ENCODE measurements at regions not wholly inside any gene's neighbourhood (a gene's known extent, or its start where the extent isn't known, plus 50 kb on each side); places are given as distances from the start of the nearest gene placed in this dataset.
"Not testable (repeated sequence)": the region's sequence is repeated elsewhere in the genome, so short reads cannot be mapped to it uniquely, and the experiment has no call there.

DNA sequence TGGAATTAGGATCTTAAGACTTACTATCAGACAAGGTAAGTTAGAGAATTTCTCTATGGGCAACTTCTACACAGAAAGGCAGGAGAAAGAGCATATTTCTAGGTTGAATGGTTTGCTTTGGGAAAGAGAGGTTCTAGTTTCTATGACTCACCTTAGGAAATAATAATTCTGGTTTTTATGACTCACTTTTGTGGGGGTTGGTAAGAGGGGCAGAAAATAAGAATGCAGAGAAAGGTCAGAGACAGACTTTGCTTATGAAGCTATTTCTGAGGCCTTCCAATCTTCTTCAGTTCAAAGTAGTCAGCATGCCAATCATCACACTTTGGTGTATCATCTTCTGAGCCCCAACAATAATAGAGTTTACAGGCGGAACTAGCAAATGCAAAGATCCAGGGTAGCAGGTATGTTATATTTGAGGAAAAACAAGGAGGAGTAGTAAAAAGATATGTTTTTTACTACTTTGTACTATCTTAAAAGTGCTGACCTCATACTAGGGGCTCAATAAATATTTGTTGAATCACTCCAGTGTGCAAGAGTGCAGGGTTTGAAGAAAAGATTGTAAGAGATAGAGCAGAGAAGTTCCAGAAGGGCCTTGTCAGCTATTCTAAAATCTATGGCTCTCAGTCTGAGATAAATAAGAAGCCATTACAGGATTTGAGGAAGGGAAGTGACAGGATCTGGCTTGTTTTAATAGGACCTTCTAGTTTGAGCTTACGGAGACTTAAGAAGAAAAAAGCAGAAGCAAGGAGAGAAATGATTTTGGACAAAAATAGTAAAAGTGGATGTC is 56.7 kb upstream of the LRFN5 start:
- no peak for DNase-seq (ENCODE audit: extremely low read depth, low read depth)

DNA sequence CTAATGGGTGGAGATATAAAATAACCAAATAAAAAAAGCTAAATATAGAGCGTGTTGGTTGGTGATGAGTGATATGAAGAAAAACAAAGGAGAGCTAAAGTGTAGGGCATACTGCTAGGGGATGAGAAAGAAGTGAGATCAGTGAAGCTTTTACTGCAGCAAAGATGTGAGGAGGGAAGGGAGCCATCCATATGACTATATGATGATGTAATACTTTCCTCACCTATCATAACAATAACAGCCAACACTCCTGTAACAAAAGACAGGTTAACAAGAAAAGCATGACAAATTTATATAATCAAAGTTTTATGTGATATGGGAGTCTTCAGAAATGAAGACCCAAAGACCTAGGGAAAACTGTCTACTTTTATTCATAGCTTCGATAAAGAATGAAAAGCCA is 57.4 kb upstream of the LRFN5 start:
- no peak for DNase-seq (ENCODE audit: extremely low read depth, low read depth)

DNA sequence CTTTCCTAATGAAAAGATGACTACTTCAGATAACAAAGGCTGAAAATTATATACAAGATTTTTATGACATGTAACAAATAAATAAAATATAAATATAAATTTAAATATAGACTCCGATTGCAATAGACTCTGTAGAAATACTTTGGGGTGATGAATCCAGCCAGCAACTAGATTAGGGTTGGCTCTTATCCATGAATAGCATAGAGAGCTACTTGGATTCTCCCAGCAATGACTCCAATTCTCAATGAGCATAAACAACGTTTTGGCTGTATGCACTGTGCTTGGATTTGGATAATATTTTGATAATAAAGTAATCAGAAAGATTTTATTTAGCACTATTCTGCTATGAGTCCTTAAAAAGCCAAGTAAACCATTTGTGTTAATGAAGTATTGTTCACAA is 58.0 kb upstream of the LRFN5 start:
- DNase-seq (ENCODE audit: extremely low read depth, low read depth) = no peak

DNA sequence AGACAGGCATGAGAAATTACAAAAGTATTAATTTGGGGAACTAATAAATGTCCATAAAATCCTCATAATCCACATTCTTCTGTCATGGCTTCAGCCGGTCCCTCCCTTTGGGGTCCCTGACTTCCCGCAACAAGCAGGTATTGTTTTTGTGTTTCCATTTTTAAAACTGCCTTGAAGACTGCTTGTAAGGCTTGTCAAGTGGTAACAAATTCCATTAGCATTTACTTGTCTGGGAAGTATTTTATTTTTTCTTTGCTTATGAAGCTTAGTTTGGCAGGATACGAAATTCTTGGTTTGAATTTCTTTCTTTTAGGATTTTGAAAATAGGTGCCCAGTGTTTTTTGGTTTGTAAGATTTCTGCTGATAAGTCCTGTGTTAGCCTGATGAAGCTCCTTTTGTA is 65.3 kb upstream of the LRFN5 start:
- DNase-seq (ENCODE audit: extremely low read depth, low read depth) = no peak

DNA sequence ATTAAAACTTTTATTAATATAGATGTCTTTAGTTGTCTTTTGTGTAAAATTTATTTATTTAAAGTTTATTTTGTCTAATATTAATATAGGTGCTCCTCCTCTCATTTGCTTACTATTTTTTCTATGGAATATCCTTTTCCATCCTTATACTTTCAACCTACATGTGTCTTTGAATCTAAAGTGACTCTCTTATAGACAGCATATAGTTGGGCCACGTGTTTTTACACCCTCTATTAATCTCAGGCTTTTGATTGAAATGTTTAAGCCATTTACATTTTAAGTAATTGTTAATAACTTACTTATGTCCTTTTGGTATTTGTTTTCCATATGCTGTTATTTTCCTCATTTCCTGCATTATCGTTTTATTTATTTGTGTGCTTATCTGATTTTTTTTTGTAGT is 74.4 kb upstream of the LRFN5 start:
- no peak for DNase-seq (ENCODE audit: extremely low read depth, low read depth)

DNA sequence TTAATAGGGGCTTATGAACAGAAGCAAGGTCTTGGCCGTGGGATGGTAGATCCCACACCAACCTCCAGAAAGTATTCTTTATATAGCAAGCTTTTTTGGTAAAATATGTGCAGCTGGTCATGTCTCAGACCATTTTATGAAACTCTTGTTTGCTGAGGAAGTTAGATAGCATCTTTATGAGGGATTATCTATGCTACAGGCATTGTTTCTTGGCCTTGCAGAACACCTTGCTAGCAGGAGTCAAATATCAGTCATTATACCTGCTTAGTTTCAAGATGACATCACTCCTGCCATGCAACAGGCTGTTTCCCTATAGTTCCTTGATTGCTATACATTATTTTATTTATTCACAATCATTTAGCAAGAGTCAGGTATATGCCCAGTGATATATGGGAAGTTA is 84.8 kb upstream of the LRFN5 start:
- DNase-seq (ENCODE audit: extremely low read depth, low read depth) = no peak

DNA sequence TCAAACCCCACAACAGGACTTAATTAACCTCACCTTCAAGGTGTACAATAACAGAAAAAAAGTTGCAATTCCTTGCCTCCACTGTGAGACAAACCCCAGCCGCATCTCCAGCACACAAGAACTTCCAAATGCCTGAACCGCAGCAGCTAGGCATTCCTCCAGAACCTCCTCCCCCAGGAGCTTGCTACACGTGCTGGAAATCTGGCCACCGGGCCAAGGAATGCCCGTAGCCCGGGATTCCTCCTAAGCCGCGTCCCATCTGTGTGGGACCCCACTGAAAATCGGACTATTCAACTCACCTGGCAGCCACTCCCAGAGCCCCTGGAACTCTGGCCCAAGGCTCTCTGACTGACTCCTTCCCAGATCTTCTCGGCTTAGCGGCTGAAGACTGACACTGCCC is 88.6 kb upstream of the LRFN5 start:
- not testable (repeated sequence) for DNase-seq (ENCODE audit: extremely low read depth, low read depth)

DNA sequence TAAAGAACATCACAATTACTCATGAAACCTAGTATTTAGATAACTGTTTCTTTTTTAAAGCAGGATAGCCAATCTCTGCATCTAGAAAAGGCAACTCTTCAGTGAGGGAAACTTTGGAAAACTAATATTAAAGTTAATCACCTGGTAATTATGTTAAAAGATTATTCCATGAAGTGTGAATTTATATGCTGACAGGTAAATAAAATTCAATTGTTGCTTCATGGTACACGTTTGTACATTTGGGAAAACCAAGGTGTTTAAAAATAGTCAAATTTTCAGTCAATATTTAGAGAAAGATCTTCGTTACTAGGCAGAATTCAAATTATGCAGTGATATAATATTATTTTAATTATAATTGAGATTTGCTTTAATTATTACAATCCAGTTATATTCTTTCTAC is 100.1 kb upstream of the LRFN5 start:
- no peak for DNase-seq (ENCODE audit: extremely low read depth, low read depth)

DNA sequence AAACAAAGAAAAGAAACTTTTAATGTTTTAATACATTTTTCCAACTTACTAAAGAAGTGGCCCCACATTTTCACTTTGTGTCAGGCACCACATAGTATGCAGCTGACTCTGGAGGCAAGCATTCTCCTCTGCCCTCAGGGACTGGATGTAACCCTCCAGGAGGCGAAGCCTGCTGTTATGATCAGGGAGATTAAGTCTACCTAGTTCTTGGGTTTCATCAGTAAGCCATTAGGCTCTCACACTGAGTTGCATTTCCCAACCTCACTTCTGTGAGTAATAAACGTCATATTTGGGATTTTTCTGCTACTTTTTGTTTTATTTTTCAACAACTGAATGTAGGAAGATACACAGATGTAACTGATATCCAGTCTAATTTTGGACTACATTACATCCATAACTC is 101.2 kb upstream of the LRFN5 start:
- DNase-seq (ENCODE audit: extremely low read depth, low read depth) = no peak

DNA sequence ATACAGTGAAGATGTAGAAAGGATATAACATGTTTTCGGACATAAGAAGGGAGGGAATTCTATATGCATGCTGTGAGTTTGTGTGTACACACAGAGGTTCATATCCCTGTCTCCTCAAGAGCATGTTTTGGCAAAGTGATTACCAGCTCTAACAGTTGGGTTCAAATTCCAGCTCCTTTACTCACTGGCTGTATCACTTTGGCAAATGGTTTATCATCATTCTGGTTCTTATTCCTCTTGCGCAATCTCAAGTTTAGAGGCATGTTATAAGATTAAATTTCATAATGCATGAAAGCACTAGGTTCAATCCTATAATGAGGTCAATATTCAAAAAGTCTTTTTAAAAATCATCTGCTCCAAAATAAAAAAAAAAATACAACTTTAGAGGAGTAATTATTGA is 107.7 kb upstream of the LRFN5 start:
- no peak for DNase-seq (ENCODE audit: extremely low read depth, low read depth)

DNA sequence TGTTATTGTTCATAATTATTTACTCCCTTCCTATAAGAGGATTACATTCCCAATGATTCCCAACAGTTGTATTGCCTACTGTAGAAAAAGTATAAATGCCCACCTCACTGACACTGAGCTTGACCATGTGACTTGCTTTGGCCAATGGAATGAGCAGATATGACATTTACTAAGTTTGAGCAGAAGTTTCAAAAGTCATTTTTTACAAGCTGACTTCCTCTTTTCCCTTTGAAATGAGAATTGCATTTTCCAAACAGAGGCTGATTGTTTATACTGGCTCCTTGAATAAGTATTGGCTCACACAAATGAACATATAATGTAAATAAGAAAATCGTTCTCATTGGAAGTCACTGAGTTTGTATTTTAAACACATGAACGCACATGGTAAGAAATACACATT is 116.4 kb upstream of the LRFN5 start:
- DNase-seq (ENCODE audit: extremely low read depth, low read depth) = no peak

DNA sequence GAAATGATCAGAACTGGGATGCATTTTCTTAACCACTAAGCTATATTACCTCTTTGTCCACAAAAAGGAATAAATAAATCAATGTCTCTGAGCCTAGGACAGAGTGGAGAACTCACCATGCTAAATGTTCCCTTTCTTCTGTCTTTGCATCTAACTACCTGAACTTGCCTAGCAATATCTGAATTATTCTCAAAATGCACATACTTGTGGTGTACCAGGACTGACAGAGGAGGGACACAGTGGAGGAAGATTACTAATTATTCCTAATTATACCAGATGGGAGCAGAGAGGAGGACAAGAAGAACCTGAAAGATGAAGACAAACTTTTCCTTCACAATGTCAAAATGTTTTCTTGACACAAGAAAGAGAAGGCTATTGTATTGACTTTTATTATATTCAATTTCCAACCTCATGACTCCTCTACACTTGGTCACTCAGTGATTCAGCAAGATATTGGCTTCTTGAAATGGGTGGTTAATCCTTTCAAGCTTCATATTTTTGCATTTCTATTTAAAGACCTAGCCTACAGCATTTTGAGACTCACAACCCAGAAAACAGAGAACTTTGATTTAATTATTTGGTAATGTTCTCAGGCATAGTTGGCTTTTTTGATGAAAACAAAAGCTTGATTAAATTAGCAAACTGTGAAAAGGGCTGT is 117.2 kb upstream of the LRFN5 start:
- DNase-seq (ENCODE audit: extremely low read depth, low read depth) = no peak

DNA sequence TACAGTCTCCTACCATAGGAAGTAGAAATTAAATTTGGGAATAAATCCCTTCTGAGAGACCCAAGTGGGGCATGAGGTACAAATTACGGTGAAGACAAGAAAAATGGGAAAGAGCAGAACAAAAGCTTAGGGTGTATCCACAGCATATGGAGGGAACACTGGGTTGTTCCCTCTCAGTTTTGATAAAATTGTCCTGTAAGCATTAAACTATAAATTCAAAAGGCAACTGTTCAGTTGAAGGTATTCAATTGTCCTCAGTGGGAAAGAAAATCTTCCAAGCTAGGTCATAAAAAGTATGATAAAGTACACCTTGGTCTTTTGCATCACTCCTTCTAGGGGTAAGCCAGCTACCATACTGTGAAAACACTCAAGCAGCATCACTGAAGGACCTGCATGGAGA is 118.3 kb upstream of the LRFN5 start:
- no peak for DNase-seq (ENCODE audit: extremely low read depth, low read depth)

DNA sequence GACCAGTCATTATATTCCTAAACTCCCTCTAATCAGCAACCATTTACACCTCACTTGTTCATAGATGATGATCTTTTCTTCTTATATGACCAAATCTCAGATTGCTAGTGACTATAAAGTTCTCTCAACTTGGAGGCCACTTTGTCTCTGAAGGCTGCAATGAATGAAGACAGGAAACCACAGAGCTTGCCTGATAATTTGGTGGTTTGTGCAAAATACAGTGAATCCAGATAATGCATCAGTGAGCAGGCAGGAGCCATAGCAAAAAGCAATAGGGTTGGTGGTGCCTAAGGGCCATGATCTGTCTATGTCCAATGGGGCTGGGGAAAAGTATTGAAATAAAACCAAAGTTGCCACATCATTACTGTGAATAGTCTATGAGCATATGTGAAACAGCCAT is 123.8 kb upstream of the LRFN5 start:
- no peak for DNase-seq (ENCODE audit: extremely low read depth, low read depth)

DNA sequence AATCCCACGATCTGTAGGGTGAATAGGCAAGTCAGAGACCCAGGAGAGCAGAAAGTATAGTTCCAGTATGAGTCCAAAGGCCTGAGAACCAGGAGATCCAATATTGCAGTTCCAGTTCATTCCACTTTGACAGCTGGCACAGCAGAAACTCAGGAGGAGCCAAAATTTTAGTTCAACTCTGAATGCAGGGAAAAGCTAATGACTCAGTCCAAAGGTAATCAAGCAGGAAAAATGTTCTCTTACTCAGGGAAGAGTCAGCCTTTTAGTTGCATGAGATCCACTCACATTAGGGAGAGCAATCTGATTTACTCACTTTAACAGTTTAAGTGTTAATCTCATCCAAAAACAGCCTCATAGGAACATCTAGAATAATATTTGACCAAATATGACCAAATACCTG is 130.2 kb upstream of the LRFN5 start:
- DNase-seq (ENCODE audit: extremely low read depth, low read depth) = no peak

DNA sequence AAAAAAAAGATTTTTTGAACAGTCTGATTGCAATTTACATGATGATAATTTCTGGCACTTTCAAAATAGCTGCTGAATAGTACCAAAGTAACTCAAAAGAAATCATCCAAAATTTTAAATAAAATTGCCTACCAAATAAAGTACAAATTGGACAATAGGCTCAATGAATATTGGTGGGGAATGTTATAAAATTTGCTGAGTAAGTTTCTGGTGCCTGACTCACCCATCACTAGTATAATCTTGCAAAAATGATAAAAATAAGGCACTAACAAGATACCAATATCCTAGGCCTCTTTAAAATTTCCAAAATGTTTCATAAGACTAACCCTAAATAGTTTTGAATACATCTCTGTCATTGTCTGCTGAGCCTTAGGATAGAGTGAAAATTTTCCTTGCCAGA is 145.3 kb upstream of the LRFN5 start:
- no peak for DNase-seq (ENCODE audit: extremely low read depth, low read depth)

DNA sequence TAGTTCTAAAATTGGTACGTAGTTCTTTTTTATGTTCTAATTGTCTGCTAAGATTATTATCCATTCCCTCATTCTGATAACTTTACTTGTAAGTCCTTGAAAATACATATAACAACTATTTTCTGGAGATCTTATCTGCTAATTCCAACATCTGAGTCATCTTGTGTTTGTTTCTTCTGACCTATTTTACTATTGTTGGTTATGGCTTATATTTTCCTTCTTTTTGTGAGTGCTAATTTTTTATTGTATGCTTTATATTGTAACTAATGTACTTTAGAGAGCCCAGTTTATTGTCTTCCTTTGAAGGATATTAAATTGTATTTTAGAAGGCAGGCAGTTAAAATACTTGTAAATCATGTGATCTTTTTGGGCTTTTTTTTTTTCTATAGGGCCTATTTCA is 149.3 kb upstream of the LRFN5 start:
- DNase-seq (ENCODE audit: extremely low read depth, low read depth) = no peak

DNA sequence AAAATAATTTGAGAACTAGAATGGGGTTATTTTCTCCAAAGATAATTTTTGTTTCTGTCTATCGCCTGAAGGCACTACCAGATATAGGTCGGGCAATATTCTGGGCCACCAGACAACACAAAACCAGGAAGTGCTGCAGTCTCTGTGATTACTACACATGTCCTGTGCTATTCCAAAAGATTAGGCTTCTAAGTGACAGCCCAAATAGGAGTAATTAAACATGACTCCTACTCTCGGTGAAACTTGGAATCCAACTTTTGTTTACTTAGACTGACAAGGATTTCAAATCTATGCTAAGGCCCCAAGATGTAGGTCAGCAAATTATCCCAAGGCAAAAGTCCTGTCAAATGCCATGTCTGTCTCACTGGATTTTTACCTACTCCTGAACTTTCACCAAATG is 157.6 kb upstream of the LRFN5 start:
- no peak for DNase-seq (ENCODE audit: extremely low read depth, low read depth)

DNA sequence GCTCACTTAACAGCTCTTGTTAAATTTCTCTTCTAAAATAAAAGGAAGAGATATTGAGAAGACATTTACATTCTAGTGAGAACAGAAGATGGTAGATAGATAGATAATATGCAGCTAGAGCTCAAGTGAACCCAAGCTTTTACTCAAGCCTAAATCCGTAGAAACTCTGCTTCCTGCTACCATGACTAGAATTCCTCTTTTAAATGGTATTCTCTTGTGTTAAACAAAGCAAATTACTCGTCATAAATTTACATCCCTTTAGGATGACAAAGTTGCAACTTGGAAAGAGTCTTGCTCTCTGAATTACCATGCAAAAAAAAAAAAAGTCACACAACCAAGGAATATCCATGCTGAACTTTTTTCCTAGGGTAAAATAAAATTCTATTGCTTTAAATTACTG is 160.7 kb upstream of the LRFN5 start:
- DNase-seq (ENCODE audit: extremely low read depth, low read depth) = no peak

DNA sequence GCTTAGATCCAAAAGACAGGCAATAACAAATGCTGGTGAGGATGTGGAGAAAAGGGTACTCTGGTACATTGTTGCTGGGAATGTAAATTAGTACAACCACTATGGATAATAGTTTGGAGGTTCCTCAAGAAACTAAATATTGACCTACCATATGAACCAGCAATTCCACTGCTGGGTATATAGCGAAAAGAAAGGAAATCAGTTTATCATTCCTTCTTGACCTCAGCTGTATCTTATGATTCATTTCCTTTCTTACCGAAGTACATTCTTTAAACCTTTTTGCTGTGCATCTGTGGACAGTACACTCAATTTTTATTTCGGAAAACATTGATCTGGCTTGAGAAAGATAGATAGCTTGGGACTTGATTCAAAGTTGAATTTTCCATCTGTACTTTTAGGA is 183.2 kb upstream of the LRFN5 start:
- no peak for DNase-seq (ENCODE audit: extremely low read depth, low read depth)

DNA sequence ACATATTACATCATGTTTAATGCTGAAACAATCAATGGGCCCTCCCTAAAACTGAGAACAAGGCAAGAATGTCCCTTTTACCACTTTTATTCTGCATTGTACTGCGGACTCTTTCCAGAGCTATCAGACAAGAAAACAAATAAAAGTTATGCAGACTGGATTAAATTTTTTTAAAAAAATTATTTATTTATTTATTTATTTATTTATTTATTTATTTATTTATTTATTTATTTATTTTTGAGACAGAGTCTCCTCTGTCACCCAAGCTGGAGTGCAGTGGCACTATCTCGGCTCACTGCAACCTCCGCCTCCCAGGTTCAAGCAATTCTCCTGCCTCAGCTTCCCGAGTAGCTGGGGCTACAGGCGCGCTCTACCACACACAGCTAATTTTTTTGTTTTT is 185.4 kb upstream of the LRFN5 start:
- not testable (repeated sequence) for DNase-seq (ENCODE audit: extremely low read depth, low read depth)

DNA sequence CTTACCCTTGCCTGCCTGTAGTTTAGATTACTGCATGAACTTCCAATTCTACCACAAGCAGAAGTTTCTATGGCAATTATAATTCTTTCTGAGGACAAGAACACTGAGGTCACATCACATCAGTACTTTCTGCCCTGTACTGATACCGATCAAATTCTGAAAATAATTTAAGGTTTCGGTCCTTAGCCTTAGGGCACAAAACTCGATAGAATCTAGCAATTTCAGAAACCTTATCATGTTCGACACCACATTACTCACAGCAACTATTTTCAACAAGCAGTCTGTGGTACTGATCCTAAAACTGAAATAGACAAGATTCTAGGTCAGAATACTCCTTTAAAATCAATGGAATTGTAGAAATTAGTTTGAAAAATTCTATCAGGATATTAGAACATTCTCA is 187.0 kb upstream of the LRFN5 start:
- no peak for DNase-seq (ENCODE audit: extremely low read depth, low read depth)

DNA sequence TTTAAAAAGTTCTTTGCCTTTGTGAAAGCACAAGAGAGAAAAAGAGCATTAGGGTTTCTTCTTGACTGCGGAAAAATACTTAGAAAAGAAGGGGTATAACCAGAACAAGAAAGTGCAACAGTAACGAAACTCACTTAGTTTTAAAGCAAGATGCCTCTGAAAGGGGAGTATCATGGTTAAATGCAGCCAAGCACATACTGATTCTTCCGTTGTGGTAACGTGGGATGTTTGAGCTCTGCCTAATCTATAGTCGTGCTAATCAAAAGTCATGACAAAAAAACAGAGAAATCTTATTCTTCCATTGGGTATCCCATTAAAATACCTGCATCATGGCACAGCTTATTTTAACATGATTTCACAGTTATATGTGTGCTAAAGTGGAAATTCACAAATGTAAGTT is 187.8 kb upstream of the LRFN5 start:
- no peak for DNase-seq (ENCODE audit: extremely low read depth, low read depth)

All from NCI-H460 (cell line).